Common myeloid progenitor, CD34-positive (primary cell): ENCODE measurements at regions not wholly inside any gene's neighbourhood (a gene's known extent, or its start where the extent isn't known, plus 50 kb on each side); places are given as distances from the start of the nearest gene placed in this dataset.

Experiments
- CTCF ChIA-PET: fragments of 350-600 bp; sonication (Branson Sonifier 250); formaldehyde crosslinking; loops from one replicate; lab custom pipeline; 2021; ENCODE audit warnings: antibody characterized with exemption; lab: Charles Lee
- POLR2A ChIA-PET: fragments of 350-600 bp; sonication (Branson Sonifier 250); formaldehyde crosslinking; loops from one replicate; lab custom pipeline; 2021; ENCODE audit warnings: antibody characterized with exemption; lab: Charles Lee
- DNase-seq, 3 donors: peaks; one replicate each; pipeline versions ENCODE4 v3.0.0 to v3.0.0-alpha.2; 2013
- H3K27ac ChIP-seq, 2 experiments: 1 replicate in 1 of 2; 2 replicates in 1 of 2; pipeline ENCODE4 v1.7.0; 2013; ENCODE audit warnings: inconsistent platforms in 2 of 2, low read length in 2 of 2, mild to moderate bottlenecking in 2 of 2, low read depth in 1 of 2, moderate library complexity in 1 of 2; ENCODE audit not compliant: severe bottlenecking in 2 of 2, insufficient read depth in 1 of 2, poor library complexity in 1 of 2
- H3K27me3 ChIP-seq, 5 experiments: replicated peaks in 2 of 5; 1 replicate in 3 of 5; 2 replicates in 2 of 5; pipeline versions ENCODE4 v1.6.1 to v1.7.0; 2013; ENCODE audit warnings: low read length in 4 of 5, mild to moderate bottlenecking in 2 of 5, moderate library complexity in 2 of 5, inconsistent platforms in 1 of 5; ENCODE audit not compliant: insufficient read depth in 5 of 5, control insufficient read depth in 4 of 5
- H3K36me3 ChIP-seq, 4 experiments: 1 replicate in 2 of 4; 2 replicates in 2 of 4; pipeline versions ENCODE4 v1.6.1 to v1.7.0; 2013; ENCODE audit warnings: low read length in 3 of 4, control low read depth in 1 of 4, mild to moderate bottlenecking in 1 of 4; ENCODE audit not compliant: control insufficient read depth in 4 of 4, insufficient read depth in 4 of 4
- H3K4me1 ChIP-seq, 4 experiments: 1 replicate in 3 of 4; 2 replicates in 1 of 4; pipeline versions ENCODE4 v1.6.1 to v1.7.1; 2013; ENCODE audit warnings: low read length in 3 of 4, mild to moderate bottlenecking in 3 of 4, control low read depth in 1 of 4, inconsistent platforms in 1 of 4, moderate library complexity in 1 of 4; ENCODE audit not compliant: control insufficient read depth in 4 of 4, insufficient read depth in 4 of 4; ENCODE audit errors: control extremely low read depth in 1 of 4
- H3K4me3 ChIP-seq, 7 experiments: 1 replicate in 4 of 7; 2 replicates in 3 of 7; pipeline versions ENCODE4 v1.5.1 to v1.7.0; 2013; ENCODE audit warnings: mild to moderate bottlenecking in 7 of 7, low read length in 6 of 7, moderate library complexity in 6 of 7, inconsistent platforms in 2 of 7, low read depth in 2 of 7, control low read depth in 1 of 7; ENCODE audit not compliant: insufficient read depth in 4 of 7, control insufficient read depth in 1 of 7; ENCODE audit errors: extremely low read depth in 1 of 7
- H3K9me3 ChIP-seq, 5 experiments: 1 replicate in 4 of 5; 2 replicates in 1 of 5; pipeline versions ENCODE4 v1.6.1 to v1.7.1; 2013; ENCODE audit warnings: low read length in 4 of 5, mild to moderate bottlenecking in 2 of 5, inconsistent platforms in 1 of 5, low read depth in 1 of 5, moderate library complexity in 1 of 5; ENCODE audit not compliant: control insufficient read depth in 4 of 5, insufficient read depth in 2 of 5; ENCODE audit errors: control extremely low read depth in 1 of 5
- WGBS: methylation state at CpG from one replicate; pipeline ENCODE4 v1.1.5; 2013; ENCODE audit not compliant: insufficient coverage; 5-methylcytosine and 5-hydroxymethylcytosine counted together

DNA sequence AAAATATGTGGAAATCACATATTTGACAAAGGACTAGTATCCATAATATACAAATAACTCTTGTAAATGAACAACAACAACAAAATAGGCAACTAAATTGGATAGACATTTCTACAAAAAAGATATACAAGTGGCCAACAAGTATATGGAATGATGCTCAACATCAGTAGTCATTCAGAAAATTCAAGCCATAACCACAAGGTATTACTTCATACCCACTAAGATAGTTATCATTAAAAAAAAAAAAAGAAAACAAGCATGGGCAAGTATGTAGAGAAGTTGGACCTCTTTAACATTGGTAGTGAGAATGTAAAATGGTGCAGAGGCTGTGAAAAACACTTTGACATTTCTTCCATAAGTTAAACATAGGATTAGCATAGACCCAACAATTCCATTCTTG, 80.8 kb downstream of the CYP26A1 start:
- Histone ChIP-seq H3K9me3 (peaks cover 0 to 16% (median 6%) of the 10 kb centered on the region in 5 experiments), H3K36me3 (no peaks in the 10 kb centered on the region), H3K27ac (no peak overlapping the region), H3K27me3 (peaks cover 0 to 14% (median 0%) of the 10 kb centered on the region in 5 experiments), H3K4me3 (no peak overlapping the region), H3K4me1 (peaks cover 0 to 11% (median 8%) of the 10 kb centered on the region in 4 experiments)
- no peak for DNase-seq
- CTCF ChIA-PET = no interaction called here
- POLR2A ChIA-PET = no interaction called here

- ChIA-PET POLR2A (no interaction called here), CTCF (no interaction called here)
- Histone ChIP-seq H3K4me1 (no peaks in the 10 kb centered on the region), H3K36me3 (no peaks in the 10 kb centered on the region), H3K4me3 (no peak overlapping the region), H3K9me3 (peaks cover 0 to 9% (median 3%) of the 10 kb centered on the region in 5 experiments), H3K27me3 (peaks cover 0 to 7% (median 0%) of the 10 kb centered on the region in 5 experiments), H3K27ac (no peak overlapping the region)
- WGBS = no CpG with 5 or more reads among the region's 1 CpG
- DNase-seq = no peak
Observed at GRCh38 chr10:93160140-93160539, 86.4 kb downstream of the CYP26A1 start.

GRCh38 chr10:93160829-93161228, 87.1 kb downstream of the CYP26A1 start:
- no peak for DNase-seq
- peaks cover 0 to 7% (median 0%) of the 10 kb centered on the region in 5 experiments for H3K27me3 ChIP-seq
- no peaks in the 10 kb centered on the region for H3K36me3 ChIP-seq
- H3K4me3 ChIP-seq = no peak overlapping the region
- H3K4me1 ChIP-seq = no peaks in the 10 kb centered on the region
- H3K27ac ChIP-seq = no peak overlapping the region
- H3K9me3 ChIP-seq = peaks cover 0 to 8% (median 3%) of the 10 kb centered on the region in 5 experiments
- ChIA-PET CTCF (interaction anchor here (0.6 kb wide), 1 partner anchor 17 kb away, joined by 3 read pairs; no protein-coding TSS in a partner anchor), POLR2A (no interaction called here)
- 88% methylated on average over 7 of the region's 7 CpGs for WGBS

GRCh38 chr10:93165367-93165766, 91.7 kb downstream of the CYP26A1 start:
- whole genome bisulfite sequencing = 100% methylated on average over 1 of the region's 4 CpGs
- Histone ChIP-seq H3K27me3 (peaks cover 0 to 2% (median 0%) of the 10 kb centered on the region in 5 experiments), H3K36me3 (no peaks in the 10 kb centered on the region), H3K27ac (no peak overlapping the region), H3K4me1 (no peaks in the 10 kb centered on the region), H3K9me3 (peaks cover 0 to 5% (median 2%) of the 10 kb centered on the region in 5 experiments), H3K4me3 (no peak overlapping the region)
- ChIA-PET POLR2A (no interaction called here), CTCF (no interaction called here)
- no peak for DNase-seq

GRCh38 chr10:93166134-93166533, 92.4 kb downstream of the CYP26A1 start:
- ChIA-PET POLR2A (no interaction called here), CTCF (interaction anchor here (1.2 kb wide), 1 partner anchor 12 kb away, joined by 3 read pairs; no protein-coding TSS in a partner anchor)
- Histone ChIP-seq H3K4me1 (no peaks in the 10 kb centered on the region), H3K4me3 (no peak overlapping the region), H3K27ac (no peak overlapping the region), H3K9me3 (peaks cover 0 to 8% (median 3%) of the 10 kb centered on the region in 5 experiments), H3K36me3 (no peaks in the 10 kb centered on the region), H3K27me3 (no peaks in the 10 kb centered on the region)
- 90% methylated on average over 2 of the region's 4 CpGs for WGBS
- DNase-seq = no peak

DNA sequence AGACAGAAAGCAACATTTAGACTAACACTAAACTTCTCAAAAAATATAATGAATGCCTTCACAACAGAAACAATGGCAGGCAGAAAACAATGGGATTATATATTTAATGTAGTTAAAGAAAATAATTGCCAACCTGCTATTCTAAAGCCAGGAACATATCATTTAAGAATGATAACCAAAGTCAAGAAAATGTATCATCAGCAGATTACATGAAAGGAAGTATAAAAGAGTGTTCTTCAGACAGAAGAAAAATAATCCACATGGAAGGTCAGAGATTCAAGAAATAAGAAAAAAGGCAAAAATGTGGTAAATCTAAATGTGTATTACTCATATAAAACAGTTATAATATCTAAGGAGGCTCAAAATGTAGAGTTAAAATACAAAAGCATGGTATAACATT, 98.1 kb downstream of the CYP26A1 start:
- Histone ChIP-seq H3K27me3 (peaks cover 0 to 7% (median 0%) of the 10 kb centered on the region in 5 experiments), H3K36me3 (no peaks in the 10 kb centered on the region), H3K4me1 (no peaks in the 10 kb centered on the region), H3K27ac (no peak overlapping the region), H3K4me3 (no peak overlapping the region), H3K9me3 (peaks cover 0 to 8% (median 3%) of the 10 kb centered on the region in 5 experiments)
- no peak for DNase-seq
- CTCF ChIA-PET = no interaction called here
- POLR2A ChIA-PET = no interaction called here

DNA sequence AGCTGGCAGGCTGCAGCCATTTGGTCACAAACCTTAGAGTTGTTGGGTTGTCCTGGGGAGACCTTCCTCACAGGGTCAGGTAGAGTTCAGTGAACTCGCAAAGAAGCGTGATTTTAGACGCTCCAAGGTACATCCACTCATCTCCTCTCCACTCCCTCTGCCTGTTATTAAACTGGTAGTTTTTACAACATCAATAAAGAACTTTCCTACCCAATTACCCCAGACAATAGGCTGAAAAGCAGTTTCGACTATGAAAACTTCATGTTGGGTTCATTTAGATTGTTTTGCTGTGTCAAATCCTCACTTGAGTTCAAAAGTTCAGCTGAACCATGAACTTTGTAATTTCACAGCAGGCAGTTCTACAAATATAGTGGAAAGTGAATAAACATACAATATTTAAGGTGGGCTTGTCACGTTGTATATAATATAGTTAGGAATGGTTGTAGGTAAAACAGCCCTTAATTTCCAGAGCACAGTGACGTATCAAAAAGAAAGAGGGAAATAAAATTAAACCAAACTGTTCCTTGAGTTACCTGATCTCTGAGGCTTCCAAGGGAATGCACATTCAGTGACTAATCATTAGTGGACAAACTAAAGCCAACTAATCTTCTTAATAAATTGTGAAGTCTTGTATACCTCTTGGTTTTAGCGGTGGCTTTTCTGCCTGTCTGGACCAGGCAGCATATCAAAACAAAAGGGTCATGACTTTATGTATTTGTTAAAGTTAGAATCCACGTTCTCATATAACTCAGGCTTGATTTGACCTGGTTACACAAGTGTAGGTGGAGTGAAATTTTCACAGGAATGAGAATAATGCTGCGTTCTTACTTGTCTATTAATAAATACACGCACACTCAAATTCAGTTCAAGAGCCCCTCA, 100.5 kb downstream of the CYP26A1 start:
- POLR2A ChIA-PET = no interaction called here
- peaks cover 0 to 8% (median 3%) of the 10 kb centered on the region in 5 experiments for H3K9me3 ChIP-seq
- CTCF ChIA-PET = no interaction called here
- H3K27me3 ChIP-seq = peaks cover 0 to 7% (median 0%) of the 10 kb centered on the region in 5 experiments
- H3K4me3 ChIP-seq = no peak overlapping the region
- no peaks in the 10 kb centered on the region for H3K36me3 ChIP-seq
- H3K4me1 ChIP-seq = no peaks in the 10 kb centered on the region
- DNase-seq = no peak
- no peak overlapping the region for H3K27ac ChIP-seq
- WGBS = 100% methylated on average over 6 of the region's 10 CpGs
